Head of caudate nucleus (tissue), 42 donors: ENCODE measurements at regions not wholly inside any gene's neighbourhood (a gene's known extent, or its start where the extent isn't known, plus 50 kb on each side); places are given as distances from the start of the nearest gene placed in this dataset.

Source experiments
- DNase-seq, 42 donors: peaks; one replicate each; pipeline versions ENCODE4 v3.0.0 to v3.0.0-alpha.2; 2020 to 2021; ENCODE audit warnings: mixed read lengths in 7 of 42
- intact Hi-C: fragments of 100-400 bp; cut with DNase I; formaldehyde crosslinking; loops from one replicate; pipeline ENCODE4 v1.15.0; 2022

- intact Hi-C loops, result no loop called here
Measured at GRCh38 chr12:93139028-93139665, 210.1 kb upstream of the EEA1 start.

GRCh38 chr12:93140325-93140724 is 211.2 kb upstream of the EEA1 start:
- intact Hi-C loops, result no loop called here
- no peak for DNase-seq

More at GRCh38 chr12:93139028-93139665, 210.1 kb upstream of the EEA1 start:
- peak in 4 of 42 donors; percentile 5 to 40 (median 11) for DNase-seq

DNA sequence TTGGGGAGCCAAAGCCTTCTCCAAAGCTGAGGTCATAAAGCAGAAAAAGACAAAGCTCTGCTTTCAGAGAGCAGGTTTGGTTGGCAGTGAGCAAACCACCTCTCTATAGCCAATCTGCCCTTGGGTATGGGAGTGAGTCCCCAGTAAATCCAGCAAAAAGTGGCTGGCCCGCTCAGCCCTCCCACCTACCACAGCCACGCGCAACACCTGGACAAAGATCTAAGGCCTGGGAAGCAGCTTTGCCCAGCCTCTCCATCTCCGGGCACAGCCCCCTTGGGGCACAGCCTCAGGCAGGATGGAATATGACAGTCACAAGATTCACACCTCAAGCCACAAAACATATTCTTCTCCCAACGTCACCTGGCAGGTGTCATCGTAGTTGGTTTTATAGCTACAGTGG is 211.7 kb upstream of the EEA1 start:
- intact Hi-C loops, result no loop called here
- DNase-seq, result no peak

- intact Hi-C loops, result no loop called here
- no peak for DNase-seq
Measured at GRCh38 chr12:93142881-93143280, 213.8 kb upstream of the EEA1 start.

DNA sequence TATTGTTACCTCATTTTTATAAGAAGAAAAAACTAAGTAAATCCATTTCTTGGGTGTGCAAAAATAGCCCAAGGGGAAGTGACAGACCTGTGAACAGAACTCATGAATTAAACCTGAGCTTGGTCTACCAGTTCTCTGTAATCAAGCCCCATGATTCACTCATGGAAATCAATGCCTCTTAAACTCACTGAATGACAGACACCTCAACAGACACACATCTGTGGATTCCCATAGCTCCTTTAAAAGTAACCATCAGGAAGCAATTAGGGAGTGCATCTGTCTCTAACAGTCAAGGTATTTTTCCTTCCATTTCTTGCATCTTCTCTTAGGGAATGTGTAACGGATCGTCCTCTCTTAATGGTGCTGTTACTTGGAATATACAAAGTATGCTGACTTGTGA is 215.0 kb upstream of the EEA1 start:
- DNase-seq, result no peak
- intact Hi-C loops, result no loop called here

GRCh38 chr12:93145086-93145485 is 216.0 kb upstream of the EEA1 start:
- intact Hi-C loops, result no loop called here
- DNase-seq, result no peak

DNA sequence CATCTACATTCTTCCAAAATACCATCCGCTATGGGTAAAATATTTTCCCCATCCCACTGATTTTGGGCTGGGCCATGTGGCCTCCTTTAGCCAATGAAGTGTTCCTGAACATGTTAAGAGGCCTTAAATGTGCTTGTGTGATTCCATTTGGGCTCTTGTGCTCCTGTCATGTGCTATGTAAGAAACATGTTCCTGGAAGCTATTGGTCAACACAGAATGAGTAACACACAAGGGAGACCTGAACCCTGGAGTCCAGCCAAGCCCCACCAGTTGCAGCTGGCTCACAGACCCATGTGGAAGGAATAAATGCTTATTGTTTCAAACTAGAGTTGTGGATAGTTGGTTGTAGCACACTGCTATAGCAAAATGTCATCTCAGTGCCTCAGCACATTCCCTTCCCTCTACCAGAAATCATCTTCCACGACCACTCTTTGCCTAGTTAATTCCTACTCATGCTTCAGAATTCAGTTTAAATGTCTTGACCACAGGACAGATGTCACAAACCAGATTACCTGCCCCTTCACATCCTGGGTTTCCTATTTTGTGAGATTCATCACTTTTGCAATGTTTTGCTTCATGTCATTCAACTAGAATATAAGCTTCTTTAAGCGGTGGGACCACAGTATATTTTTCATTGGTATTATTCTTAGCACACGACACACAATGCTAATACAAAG is 217.3 kb upstream of the EEA1 start:
- intact Hi-C loops, result no loop called here
- DNase-seq, result no peak

GRCh38 chr12:93146970-93147369 is 217.9 kb upstream of the EEA1 start:
- intact Hi-C loops, result no loop called here
- no peak for DNase-seq

GRCh38 chr12:93148412-93148811 is 219.3 kb upstream of the EEA1 start:
- no peak for DNase-seq
- intact Hi-C loops, result no loop called here

DNA sequence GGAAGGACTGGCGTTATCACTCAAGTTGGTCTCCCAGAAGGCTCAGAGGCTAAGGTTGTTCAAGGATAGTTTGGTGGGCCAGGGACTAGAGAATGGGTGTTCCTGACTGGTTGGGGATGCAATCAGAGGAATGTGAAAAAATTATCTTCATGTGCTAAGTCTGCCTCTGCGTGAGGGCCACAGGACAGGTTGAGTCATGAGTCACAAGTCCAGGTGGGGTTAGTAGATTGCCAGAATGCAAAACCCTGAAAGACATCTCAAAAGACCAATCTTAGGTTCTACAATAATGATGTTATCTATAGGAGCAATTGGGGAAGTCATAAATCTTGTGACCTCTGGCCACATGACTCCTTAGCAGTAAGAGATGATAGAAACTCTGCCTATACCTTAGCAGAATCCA is 220.1 kb upstream of the EEA1 start:
- intact Hi-C loops, result no loop called here
- DNase-seq, result no peak

GRCh38 chr12:93151079-93151762 is 222.1 kb upstream of the EEA1 start:
- intact Hi-C loops, result no loop called here
- no peak for DNase-seq

DNA sequence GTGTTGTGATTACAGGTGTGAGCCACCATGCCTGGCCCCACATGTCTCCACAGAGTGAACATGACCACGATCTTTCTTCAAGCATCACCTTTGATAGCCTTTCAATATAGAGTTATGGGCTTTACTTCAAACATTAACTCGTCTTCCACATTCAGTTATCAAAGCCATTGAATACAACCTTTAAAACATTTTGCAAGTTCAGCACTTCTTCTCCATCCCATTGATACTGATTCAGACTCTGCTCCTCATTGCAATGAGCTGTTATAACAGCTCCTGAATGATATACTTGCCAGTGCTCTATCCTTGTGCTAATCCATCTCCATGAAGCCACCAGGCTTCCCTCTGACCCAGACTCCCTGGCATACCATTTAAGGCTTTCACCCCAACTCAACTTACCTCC is 223.5 kb upstream of the EEA1 start:
- intact Hi-C loops, result no loop called here
- DNase-seq, result no peak

DNA sequence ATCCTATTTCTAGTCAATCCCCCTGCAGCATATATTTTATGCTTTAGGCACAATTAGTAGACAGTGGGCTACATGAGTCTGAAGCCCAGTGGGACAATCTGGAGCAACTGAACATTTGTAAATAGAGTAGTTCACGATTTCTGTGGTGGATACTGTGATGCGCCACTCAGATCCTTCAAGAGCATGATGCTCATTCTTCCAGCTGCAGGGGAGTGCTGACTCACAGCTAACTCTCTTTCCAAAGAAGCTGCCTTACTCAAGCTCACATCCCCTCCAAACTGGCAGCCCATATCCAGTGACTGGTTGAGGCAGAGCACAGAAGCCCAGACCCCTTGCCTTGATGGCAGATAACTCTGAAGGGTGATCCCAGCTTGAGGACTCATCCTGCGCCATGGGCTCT is 224.2 kb upstream of the EEA1 start:
- no peak for DNase-seq
- intact Hi-C loops, result no loop called here

DNA sequence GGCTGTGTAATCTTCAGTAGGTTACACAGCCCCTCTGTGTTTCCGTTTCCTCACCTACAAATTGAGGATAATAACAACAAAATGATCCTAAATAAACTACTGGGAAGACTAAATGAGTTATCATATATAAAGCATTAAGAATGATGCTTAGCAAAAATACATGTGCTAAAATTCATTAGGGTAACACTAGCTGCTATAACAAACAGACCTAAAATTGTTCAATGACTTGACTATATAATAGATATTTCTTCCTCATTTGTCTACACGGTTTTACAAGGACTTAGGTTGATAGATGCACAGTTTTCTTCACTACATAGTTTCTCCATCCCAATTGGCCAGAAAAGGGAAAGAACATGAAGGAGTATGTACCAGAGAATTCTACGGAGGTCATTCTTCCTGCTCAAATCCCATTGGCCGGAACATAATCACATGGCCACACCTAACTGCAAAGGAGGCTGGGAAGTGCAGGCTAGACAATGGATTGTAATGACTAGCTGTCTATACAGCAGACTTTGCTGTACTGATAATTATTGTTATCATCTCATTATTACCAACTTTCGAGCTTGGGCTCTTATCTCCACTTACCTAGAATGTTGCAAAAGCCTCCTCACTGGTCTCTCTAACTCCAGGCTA is 223.5 kb upstream of the NUDT4 start:
- intact Hi-C loops, result no loop called here

DNA sequence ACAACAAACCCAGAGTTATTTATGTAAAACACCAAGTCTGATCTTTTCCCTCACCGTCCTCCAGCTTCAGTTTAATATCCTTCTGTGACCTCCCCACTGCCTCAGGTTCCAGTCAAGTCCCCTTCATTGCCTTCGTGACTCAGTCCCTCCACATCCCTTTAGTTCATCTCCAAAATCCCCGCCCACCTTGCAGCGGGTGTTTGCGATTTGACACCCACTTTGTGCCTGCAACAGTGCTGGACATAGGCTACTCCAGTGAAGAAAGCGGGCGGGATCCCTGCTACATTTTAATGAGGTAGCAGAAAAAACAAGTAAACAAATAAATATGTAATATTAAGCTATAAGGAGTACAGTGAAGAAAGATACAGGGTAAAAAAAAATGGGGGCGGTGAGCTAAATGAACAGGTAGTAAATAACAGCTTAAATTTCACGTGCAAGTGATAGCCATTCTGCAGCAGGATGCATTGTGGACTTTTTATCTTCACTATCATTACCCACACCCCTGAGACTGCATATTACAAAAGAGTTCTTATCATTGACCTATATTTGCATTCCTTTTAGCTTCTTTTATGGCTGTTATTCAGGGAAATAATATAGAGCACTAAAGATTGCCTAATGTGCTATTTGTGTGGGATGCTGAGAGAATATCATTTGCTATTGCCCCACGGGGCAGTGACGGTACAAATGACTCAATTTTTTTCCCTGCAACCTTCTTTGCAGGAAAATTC is 222.8 kb upstream of the NUDT4 start:
- DNase-seq, result no peak
- intact Hi-C loops, result no loop called here

More for the DNA sequence above, 223.5 kb upstream of the NUDT4 start:
- DNase-seq, result no peak

GRCh38 chr12:93156086-93156716 is 221.5 kb upstream of the NUDT4 start:
- DNase-seq, result peak in 7 of 42 donors; percentile 12 to 45 (median 27)
- intact Hi-C loops, result no loop called here

DNA sequence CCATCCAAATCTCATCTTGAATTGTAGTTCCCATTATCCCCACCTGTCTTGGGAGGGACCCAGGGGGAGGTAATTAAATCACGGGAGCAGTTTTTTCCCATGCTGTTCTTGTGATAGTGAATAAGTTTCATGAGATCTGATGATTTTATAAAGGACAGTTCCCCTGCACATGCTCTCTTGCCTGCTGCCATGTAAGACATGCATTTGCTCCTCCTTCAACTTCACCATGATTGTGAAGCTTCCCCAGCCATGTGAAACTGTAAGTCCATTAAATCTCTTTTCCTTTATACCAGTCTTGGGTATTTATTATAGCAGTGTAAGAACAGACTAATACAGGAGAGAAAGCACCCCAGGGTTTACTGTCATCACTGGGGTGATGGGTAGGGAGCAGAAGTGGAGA is 220.4 kb upstream of the NUDT4 start:
- no peak for DNase-seq
- intact Hi-C loops, result no loop called here

- intact Hi-C loops, result no loop called here
- DNase-seq, result no peak
Measured at GRCh38 chr12:93158065-93158843, 219.5 kb upstream of the NUDT4 start.
